Upper lobe of right lung (tissue), 1 donor: ENCODE measurements at regions not wholly inside any gene's neighbourhood (a gene's known extent, or its start where the extent isn't known, plus 50 kb on each side); places are given as distances from the start of the nearest gene placed in this dataset.

Experiments used
- ATAC-seq: fragments of 200-7000 bp; cut with Tn5 transposase; one replicate; pipeline ENCODE4 v1.9.1; 2020; ENCODE audit warnings: mild to moderate bottlenecking, moderate library complexity
- DNase-seq: peaks from one replicate; pipeline ENCODE4 v3.0.0-alpha.2; 2020
- H3K27ac ChIP-seq: fragments of 200-600 bp; one replicate; pipeline ENCODE4 v1.8.0; 2022
- H3K27me3 ChIP-seq: fragments of 200-600 bp; one replicate; pipeline ENCODE4 v1.8.0; 2022; ENCODE audit warnings: mild to moderate bottlenecking
- H3K36me3 ChIP-seq: fragments of 200-600 bp; one replicate; pipeline ENCODE4 v1.8.0; 2022
- H3K4me1 ChIP-seq: fragments of 200-600 bp; one replicate; pipeline ENCODE4 v1.8.0; 2022
- H3K4me3 ChIP-seq: fragments of 200-600 bp; one replicate; pipeline ENCODE4 v1.8.0; 2022; ENCODE audit warnings: mild to moderate bottlenecking
- H3K9me3 ChIP-seq: fragments of 200-600 bp; one replicate; pipeline ENCODE4 v1.8.0; 2022
- intact Hi-C: fragments of 100-400 bp; cut with DNase I; formaldehyde crosslinking; loops from one replicate; pipeline ENCODE4 v1.11.0; 2022
- TF ChIP-seq, protein P1 (sequence below): fragments of 200-600 bp; IDR thresholded peaks from one replicate; pipeline ENCODE4 v1.8.0; 2022; ENCODE audit warnings: antibody characterized with exemption
- donor health status: DM: no; HTN: yes; CAD: no; lungs with severe emphysema.

DNA sequence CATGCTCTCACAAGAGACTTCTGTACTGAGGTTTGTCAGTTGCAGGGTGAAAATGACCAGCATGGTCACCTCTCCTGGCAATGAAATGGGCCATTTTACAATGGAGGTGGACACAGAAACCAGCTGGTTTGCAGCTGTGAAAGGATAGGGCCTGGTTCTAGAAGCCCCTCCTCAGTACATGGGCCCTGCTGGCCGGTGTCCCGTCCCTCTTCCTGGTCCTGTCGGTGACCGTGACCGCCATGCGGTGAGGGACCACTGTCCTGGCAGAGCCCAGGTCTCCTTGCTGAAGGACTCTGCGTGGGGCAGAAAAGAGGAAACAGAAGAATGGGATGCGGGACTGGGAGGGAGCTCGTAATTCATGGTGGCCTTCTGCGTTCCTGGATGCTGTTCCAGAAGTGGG is 76.0 kb upstream of the ZNF423 start:
- Histone ChIP-seq H3K4me1 (no peaks in the 10 kb centered on the region), H3K27ac (no peak overlapping the region), H3K9me3 (no peaks in the 10 kb centered on the region), H3K4me3 (no peak overlapping the region), H3K27me3 (no peaks in the 10 kb centered on the region), H3K36me3 (no peaks in the 10 kb centered on the region)
- no peak for ATAC-seq
- intact Hi-C loops, result no loop called here
- DNase-seq, result peak; percentile 55
- TF ChIP-seq, protein P1, sequence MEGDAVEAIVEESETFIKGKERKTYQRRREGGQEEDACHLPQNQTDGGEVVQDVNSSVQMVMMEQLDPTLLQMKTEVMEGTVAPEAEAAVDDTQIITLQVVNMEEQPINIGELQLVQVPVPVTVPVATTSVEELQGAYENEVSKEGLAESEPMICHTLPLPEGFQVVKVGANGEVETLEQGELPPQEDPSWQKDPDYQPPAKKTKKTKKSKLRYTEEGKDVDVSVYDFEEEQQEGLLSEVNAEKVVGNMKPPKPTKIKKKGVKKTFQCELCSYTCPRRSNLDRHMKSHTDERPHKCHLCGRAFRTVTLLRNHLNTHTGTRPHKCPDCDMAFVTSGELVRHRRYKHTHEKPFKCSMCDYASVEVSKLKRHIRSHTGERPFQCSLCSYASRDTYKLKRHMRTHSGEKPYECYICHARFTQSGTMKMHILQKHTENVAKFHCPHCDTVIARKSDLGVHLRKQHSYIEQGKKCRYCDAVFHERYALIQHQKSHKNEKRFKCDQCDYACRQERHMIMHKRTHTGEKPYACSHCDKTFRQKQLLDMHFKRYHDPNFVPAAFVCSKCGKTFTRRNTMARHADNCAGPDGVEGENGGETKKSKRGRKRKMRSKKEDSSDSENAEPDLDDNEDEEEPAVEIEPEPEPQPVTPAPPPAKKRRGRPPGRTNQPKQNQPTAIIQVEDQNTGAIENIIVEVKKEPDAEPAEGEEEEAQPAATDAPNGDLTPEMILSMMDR, result no peak

DNA sequence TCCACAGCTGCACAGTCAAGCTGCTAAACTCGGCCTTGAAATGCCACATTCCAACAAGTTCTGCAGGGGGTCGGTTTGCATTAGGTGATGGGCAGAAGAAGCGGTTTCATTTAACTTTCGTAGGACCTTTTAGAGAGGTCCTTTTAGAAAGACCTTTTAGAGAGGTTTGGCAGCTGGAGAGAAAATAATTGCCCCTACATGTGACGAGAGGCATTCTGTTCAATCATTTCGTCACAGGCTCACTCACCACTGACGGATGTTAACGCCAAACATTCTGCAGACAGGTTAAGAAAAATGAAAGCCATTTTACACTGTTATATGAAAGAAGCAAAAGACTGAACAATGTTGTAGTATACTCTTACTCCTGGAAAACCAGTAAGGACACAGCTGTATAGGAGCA is 76.5 kb upstream of the ZNF423 start:
- Histone ChIP-seq H3K9me3 (no peaks in the 10 kb centered on the region), H3K4me3 (no peak overlapping the region), H3K27me3 (no peaks in the 10 kb centered on the region), H3K36me3 (no peaks in the 10 kb centered on the region), H3K27ac (peak overlapping the region; percentile 17), H3K4me1 (no peaks in the 10 kb centered on the region)
- TF ChIP-seq, protein P1, result no peak
- ATAC-seq (no peak), DNase-seq (no peak)
- intact Hi-C loops, result no loop called here

DNA sequence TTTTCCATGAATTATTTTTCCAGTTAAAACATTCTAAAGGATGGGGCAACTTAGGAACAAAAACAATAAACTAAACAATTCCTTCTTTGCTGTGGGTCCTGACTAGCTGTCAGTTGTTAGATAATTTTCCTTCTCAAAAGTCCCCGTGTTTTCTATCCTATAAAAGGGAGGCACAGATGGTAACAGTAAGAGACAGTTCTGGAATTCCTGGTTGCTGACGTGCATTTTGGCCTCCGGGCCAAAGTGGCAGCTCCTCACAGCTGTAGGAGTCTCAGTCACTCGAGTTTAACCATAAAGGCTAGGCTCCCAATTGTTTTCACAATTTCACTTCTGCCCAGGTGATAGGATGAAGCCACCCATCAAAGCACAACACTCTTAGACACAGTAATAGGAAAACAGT is 77.0 kb upstream of the ZNF423 start:
- DNase-seq (peak; percentile 53), ATAC-seq (no peak)
- TF ChIP-seq, protein P1, result no peak
- intact Hi-C loops, result no loop called here
- Histone ChIP-seq H3K36me3 (no peaks in the 10 kb centered on the region), H3K4me3 (no peak overlapping the region), H3K9me3 (no peaks in the 10 kb centered on the region), H3K4me1 (no peaks in the 10 kb centered on the region), H3K27ac (peak overlapping the region; percentile 17), H3K27me3 (no peaks in the 10 kb centered on the region)

DNA sequence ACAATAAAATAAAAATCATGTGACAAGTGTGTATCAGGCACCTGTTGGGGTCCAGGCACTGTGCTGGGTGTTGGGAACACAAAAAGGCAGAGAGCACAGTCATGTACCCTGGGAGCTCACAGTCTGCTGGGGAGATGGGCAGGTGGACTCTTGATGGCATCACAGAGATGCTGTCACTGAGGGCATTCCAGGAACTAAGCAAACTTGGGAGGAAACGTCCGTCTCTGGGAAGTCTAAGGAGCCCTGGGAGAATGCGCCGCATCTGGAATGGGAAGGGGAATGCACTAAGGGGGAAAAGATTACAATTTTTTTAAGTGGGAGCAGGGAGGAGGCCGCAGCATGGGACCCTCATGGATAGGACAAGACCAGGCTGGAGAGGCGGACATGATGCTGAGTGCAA is 80.9 kb upstream of the ZNF423 start:
- Histone ChIP-seq H3K4me1 (no peaks in the 10 kb centered on the region), H3K27ac (no peak overlapping the region), H3K27me3 (no peaks in the 10 kb centered on the region), H3K36me3 (no peaks in the 10 kb centered on the region), H3K4me3 (no peak overlapping the region), H3K9me3 (no peaks in the 10 kb centered on the region)
- TF ChIP-seq, protein P1, result no peak
- no peak for ATAC-seq
- no peak for DNase-seq
- intact Hi-C loops, result no loop called here

DNA sequence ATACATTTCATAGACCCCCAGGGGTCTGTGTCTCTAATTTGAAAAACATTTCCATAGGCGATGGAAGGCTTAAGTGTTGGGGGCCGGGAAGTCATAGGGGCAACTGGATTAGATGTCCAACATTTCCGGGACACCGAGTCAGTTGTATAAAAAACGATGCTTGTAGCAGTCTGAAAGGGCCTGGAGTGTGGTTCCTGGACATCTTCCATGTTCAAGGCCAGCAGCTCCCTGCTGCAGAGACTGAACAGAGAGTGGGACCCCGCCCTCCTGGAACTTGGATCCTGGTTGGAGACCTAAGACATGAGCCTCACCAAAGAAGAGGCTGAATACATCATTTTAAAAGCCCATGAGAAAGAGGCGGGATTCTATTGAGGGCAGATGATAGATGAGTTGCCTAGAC is 82.0 kb upstream of the ZNF423 start:
- Histone ChIP-seq H3K27me3 (no peaks in the 10 kb centered on the region), H3K27ac (no peak overlapping the region), H3K9me3 (no peaks in the 10 kb centered on the region), H3K36me3 (no peaks in the 10 kb centered on the region), H3K4me1 (no peaks in the 10 kb centered on the region), H3K4me3 (no peak overlapping the region)
- intact Hi-C loops, result no loop called here
- TF ChIP-seq, protein P1, result no peak
- ATAC-seq (no peak), DNase-seq (no peak)

DNA sequence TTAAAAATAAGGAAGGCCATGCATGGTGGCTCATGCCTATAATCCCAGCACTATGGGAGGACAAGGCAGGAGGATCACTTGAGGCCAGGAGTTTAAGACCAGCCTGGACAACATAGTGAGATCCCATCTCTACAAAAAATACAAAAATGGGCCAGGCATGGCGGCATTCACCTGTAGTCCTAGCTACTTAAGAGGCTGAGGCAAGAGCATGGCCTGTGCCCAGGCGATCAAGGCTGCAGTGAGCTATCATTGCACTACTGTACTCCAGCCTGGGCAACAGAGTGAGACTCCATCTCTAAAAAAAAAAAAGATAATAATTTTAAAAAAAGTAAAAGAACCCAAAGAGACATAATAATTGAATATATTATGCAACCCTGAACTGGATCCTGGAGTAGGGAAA is 83.6 kb upstream of the ZNF423 start:
- no peak for ATAC-seq
- intact Hi-C loops, result no loop called here
- Histone ChIP-seq H3K36me3 (no peaks in the 10 kb centered on the region), H3K4me1 (no peaks in the 10 kb centered on the region), H3K27ac (no peak overlapping the region), H3K27me3 (no peaks in the 10 kb centered on the region), H3K9me3 (no peaks in the 10 kb centered on the region), H3K4me3 (no peak overlapping the region)
- no peak for DNase-seq
- TF ChIP-seq, protein P1, result no peak
